Thyroid gland (tissue), 4 donors: ENCODE measurements at regions not wholly inside any gene's neighbourhood (a gene's known extent, or its start where the extent isn't known, plus 50 kb on each side); places are given as distances from the start of the nearest gene placed in this dataset.

Experiments used
- CTCF ChIP-seq, 6 experiments: fragments of 200-600 bp in 3 of 6; fragments of 450-650 bp in 3 of 6; sonication (generic) in 3 of 6; IDR thresholded peaks; one replicate each; pipeline ENCODE4 v1.5.1; 2016 to 2019; ENCODE audit warnings: antibody characterized with exemption in 6 of 6, mild to moderate bottlenecking in 2 of 6, inconsistent platforms in 1 of 6, moderate library complexity in 1 of 6
- POLR2A ChIP-seq, 2 donors: fragments of 450-650 bp; IDR thresholded peaks; one replicate each; pipeline ENCODE4 v1.6.1; 2017; ENCODE audit warnings: antibody characterized with exemption in 2 of 2, mild to moderate bottlenecking in 2 of 2, moderate library complexity in 1 of 2

- TF ChIP-seq CTCF (IDR thresholded peaks at IDR 0.05) (no peak), POLR2A (IDR thresholded peaks at IDR 0.05) (no peak)
Observed at GRCh38 chr14:58830121-58830520, 192.4 kb downstream of the DACT1 start.
